ENCODE measurements at regions not wholly inside any gene's neighbourhood (a gene's known extent, or its start where the extent isn't known, plus 50 kb on each side); places are given as distances from the start of the nearest gene placed in this dataset.

DNA sequence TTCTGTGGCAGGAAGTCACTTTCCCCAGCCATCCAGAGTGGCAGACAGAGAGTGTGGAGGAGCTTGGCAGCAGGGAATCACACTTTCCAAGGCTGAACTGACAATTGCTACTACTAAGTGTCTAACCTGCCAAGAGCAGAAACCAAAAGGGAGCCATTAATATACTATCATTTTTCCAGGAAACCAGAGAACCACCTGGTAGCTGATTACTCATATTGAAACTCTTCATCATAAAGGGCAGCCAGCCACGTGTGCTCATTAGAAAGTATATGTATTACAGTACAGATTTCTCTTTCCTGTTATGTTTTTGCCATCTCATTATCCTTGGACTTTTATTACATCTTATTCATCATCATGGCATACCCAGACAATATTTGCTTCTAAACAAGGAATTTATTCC lies 374.9 kb downstream of the GXYLT1 start:
- no peak for DNase-seq (ENCODE audit: low read depth, low spot score)

DNA sequence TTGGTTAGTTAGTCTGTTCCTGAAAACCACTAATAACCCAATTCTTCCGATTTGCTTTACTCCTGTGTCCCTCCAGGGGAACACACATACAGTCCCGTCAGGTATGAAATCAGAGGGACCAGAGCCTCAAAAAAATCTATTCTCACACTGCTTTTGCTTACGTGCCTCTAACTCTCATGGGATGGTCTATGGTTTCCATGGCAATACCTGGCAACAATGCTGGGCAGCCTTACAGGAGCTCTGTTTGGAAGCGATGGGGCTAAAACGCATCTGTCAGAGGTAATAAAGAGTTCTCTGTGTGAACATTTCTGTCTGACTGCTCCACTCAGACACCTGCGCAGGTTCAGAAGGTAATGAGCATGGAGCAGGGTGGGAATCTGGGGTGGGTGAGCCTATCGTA lies 376.2 kb downstream of the GXYLT1 start:
- DNase-seq (ENCODE audit: low read depth, low spot score), result no peak

DNA sequence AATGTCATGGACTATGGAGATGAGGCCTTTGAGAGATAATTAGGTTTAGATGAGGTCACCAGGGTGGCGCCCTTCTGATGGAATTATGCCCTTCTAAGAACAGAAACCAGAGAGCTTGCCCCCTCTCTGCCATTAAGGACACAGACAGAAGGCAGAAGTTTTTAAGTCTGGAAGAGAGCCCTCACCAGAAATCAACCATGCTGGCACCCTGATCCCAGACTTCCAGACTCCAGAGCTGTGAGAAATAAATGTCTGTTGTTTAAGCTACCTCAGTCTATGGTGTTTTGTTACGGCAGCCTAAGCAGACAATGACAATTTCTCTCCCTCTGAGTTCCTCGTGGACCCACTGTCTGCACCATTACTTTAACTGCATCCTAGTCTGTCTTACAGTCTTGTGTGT lies 382.0 kb downstream of the GXYLT1 start:
- no peak for DNase-seq (ENCODE audit: low read depth, low spot score)

DNA sequence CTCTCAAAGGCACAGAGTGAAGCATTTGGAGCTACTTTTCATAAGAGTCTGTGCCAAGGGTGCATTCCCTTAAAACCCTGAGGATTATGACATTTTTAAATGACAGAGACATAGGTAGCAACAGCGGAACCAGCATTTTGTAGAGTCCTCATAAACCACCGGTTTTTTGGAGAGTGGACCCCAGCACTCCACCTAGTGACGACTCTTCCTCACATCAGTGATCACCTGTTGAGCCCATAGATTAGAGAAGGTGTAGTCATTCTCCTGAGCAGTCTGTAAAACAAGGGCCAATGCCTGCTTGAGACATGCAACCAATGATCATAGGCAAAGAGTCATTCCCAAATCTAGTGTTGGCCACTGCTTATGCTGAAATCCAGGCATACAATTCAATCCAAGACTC lies 399.1 kb downstream of the GXYLT1 start:
- DNase-seq (ENCODE audit: low read depth, low spot score), result no peak

- DNase-seq (ENCODE audit: low read depth, low spot score), result no peak
Observed at GRCh38 chr12:41743835-41744234, 400.8 kb downstream of the GXYLT1 start.

- no peak for DNase-seq (ENCODE audit: low read depth, low spot score)
Observed at GRCh38 chr12:41739066-41739465, 405.6 kb downstream of the GXYLT1 start.

- DNase-seq (ENCODE audit: low read depth, low spot score), result no peak
Observed at GRCh38 chr12:41737423-41737822, 407.3 kb downstream of the GXYLT1 start.

DNA sequence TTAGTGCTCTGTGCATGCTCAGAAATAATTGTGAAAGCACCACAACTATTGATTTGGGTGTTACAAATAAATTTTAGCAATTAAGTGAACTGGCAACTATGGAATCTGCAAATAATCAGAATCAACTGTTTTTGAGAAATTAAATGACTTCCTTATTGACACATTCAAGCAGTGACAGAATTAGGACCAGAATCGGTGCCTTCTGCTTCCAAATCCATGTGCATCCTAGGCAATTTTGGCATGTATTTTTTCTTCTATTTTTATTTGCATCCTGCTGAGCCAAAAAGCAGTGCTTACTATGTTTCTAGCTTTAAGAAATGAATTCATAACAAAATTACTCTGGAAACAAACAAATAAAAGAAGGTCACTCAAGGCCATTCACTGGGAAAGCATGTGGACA lies 408.2 kb downstream of the GXYLT1 start:
- no peak for DNase-seq (ENCODE audit: low read depth, low spot score)

GRCh38 chr12:41731691-41732090 lies 413.0 kb downstream of the GXYLT1 start:
- no peak for DNase-seq (ENCODE audit: low read depth, low spot score)

- DNase-seq (ENCODE audit: low read depth, low spot score), result no peak
Observed at GRCh38 chr12:41731061-41731460, 413.6 kb downstream of the GXYLT1 start.

DNA sequence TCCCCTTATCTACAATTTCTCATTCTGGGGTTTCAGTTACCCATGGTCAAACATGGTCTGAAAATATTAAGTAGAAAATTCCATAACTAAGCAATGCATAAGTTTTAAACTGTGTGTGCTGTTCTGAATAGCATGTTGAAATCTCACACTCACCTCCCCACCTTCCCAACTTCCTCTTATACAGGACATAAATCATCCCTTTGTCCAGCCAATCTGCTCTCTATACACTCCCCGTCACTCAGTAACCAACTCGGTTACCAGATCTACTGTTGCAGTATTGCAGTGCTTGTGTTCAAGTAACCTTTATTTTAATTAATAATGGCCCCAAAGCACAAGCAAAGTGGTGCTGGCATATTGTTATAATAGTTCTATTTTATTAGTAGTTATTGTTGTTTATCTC lies 420.5 kb downstream of the GXYLT1 start:
- DNase-seq (ENCODE audit: low read depth, low spot score), result no peak

DNA sequence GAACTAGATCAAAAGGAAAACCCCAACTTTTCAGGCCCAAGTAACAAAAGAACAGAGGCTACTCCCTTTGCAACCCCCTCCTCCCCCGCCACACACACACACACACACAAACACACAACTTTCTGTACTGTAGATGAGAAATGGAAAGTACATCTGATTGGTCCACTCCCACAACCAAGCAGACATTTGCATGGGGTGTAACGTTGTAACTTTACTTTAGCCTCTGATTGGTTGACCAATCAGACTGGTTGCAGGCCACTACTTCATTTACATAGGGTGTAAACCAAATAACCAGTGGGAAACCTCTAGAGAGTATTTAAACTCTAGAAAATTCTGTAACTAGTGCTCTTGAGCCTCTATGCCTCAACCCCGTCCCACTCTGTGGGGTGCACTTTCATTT lies 425.5 kb downstream of the GXYLT1 start:
- DNase-seq (ENCODE audit: low read depth, low spot score), result no peak

DNA sequence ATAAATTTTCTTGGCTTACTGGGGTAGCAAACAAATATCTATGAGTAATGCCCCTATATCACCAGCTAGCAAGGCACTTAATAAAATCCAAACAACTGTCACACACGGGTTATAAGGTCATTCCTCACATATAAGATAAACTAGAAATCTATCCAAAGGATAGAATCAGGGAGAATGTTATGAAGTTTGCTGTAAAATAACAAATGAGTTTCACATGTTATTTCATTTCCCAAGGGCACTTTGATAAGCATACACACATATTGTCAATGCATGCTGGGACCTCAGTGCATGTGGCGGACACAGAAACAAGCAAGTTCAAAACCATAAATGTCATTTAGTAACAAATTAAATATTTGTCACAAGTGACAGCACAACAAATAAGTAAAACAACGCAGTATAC lies 429.4 kb downstream of the GXYLT1 start:
- DNase-seq (ENCODE audit: low read depth, low spot score), result no peak

DNA sequence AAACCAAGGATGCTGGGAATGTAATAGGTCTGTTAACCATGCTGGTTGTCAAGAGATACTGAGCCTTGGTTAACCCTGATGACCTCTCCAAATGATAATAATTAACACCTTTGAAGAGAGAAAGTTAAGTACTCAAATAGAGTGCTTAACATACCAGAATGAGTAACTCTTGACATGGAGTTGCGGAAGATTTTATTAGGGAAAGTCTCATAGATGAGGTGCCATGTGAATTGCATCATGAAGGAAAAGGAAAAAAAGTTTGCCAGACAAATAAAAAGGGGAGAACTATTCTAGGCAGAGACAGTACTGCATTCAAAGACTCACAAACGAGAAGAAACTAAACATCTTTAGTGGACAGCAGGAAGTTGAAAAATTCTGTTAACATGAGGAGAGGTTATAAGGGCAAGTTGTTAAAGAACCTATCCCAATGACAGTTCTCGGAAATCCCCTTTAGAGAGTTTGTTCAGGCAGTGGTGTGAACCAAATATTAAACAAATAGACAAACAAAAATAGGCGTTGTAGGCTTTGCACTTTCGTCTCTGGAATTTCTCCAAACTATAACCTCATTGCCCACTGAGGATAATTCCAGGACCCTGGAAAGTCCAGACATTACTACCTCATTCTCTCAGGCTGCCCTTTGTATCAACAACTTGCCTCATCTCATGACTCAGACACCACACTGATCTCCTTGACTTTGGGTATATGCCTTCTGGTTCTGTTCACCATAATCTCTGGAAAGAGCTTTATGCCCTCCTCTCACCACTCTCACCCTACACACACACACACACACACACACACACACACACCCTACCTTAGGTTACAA lies 435.0 kb downstream of the GXYLT1 start:
- DNase-seq (ENCODE audit: low read depth, low spot score), result no peak

DNA sequence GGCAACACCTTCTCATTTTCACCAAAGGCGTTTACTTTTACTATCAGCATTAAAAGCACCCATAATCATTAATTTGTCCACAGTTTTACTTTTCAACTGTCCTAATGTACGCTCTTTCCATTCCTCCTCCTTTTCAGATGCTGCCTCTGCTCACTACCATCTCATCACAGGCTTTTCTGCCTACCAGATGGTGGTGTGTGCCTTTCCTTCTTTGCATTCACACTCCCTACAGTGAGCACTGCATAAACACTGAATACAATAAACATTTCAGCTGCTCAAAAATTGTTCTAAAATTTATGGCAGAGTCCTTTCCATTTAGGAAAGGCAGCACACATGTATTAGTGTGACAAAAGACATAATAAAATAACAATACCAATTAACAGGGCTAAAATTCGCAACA lies 435.7 kb downstream of the GXYLT1 start:
- no peak for DNase-seq (ENCODE audit: low read depth, low spot score)

DNA sequence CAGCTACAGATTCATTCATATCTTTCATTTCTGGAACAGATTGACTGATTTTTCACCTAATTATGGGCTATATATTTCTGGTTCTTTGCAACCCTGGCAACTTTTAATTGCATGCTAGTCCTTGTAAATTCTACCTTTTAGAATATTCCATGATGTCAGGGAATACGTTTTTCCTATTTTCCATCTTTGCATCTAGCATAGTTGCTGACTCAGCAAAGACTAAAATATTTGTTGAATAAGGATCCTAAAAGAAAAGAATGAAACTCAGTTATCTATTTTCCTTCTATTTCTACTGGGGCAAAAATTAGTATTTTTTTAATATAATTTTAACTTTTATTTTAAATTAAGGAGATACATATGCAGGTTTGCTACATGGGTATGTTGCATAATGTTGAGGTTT lies 438.3 kb downstream of the GXYLT1 start:
- DNase-seq (ENCODE audit: low read depth, low spot score), result no peak

DNA sequence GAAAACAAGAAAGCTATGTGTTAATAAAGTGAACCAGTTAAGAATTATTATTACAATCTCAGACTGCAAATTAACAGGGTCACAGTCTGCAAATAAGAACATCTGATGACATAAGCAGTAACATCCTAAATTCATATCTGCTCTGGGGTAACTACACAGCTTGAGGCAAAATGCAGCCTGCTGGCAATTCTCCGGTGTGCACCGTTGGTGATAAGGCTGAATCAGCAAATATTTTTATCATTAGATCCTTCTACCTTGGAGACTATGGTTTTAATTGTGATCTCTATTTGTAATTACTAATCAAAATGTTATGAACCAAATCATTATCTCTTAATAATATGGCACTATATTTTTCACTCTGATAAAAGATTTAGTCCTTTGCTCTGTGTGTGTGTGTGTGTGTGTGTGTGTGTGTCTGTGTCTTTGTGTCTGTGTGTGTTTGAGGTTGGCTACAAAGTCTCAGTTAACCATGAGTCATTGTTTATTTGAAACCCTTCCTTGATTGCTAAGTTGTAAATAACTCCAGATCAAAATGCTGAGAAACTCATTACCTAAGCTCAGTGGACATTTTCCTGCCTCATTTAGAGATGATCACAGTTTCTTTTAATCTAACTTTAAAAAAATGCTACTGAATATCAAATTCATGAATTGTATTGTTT lies 442.6 kb downstream of the GXYLT1 start:
- no peak for DNase-seq (ENCODE audit: low read depth, low spot score)

DNA sequence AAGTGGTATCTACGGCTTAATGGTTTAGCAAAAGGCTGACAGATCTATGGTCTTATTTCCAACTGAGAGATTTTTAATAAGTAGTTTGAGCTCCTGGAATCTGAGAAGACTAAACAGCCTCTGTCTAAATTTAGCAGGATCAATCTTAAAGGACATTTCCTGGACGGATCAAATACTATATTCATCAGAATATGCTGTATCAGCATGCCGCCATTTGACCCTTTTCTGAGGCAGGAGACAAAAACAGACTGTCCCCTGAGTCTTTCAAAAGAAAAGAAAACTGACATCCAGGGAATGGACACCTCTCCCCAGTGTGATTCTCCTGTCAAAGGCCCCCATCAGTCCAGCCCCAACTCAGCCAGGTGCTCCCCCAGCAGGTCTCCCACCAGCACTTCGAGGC lies 443.7 kb downstream of the GXYLT1 start:
- no peak for DNase-seq (ENCODE audit: low read depth, low spot score)

- no peak for DNase-seq (ENCODE audit: low read depth, low spot score)
Observed at GRCh38 chr12:41699658-41700057, 445.0 kb downstream of the GXYLT1 start.

GRCh38 chr12:41697161-41697560 lies 447.5 kb downstream of the GXYLT1 start:
- no peak for DNase-seq (ENCODE audit: low read depth, low spot score)

GRCh38 chr12:41684997-41685396 lies 459.7 kb downstream of the GXYLT1 start:
- no peak for DNase-seq (ENCODE audit: low read depth, low spot score)

DNA sequence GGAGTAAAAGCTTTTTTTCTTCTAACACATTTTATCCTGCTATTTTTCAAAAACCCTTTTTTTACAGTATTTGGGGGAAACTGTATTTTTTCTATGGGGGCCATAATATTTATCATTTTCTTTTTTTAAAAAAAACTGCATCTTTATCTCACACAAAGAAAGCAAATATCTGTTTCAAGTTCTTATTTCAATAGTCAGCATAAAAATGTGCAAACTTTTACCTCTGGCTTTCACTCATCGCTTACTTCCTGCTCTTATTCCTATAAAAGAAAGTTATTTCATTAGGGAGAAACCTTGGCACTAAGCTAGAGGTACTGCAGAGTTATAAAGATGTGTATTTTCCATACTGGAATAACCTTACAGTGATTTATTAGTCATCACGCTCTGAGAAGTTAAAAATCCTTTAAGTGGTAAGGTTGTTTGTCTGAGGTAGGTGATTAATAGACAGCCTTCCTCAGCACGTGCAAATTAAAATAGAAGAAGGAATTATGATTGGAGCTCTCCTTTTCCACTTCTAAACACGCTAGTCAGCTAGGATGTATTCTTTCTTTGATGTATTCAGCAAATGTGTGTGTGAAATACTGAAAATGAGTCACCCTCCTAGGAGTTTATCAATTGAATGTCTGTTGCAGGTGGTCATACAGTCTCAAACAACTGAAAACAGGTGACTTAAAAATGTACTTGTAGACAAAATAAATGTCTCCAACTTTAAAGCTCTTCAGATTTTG lies 461.0 kb downstream of the GXYLT1 start:
- no peak for DNase-seq (ENCODE audit: low read depth, low spot score)

GRCh38 chr12:41683023-41683422 lies 461.7 kb downstream of the GXYLT1 start:
- no peak for DNase-seq (ENCODE audit: low read depth, low spot score)

All from activated CD4-positive, CD25-positive, alpha-beta regulatory T cell treated with anti-CD3 and anti-CD28 coated beads, Interleukin-2, amount 50 U/mL, for 16 hours (primary cell).